ENCODE measurements at regions not wholly inside any gene's neighbourhood (a gene's known extent, or its start where the extent isn't known, plus 50 kb on each side); places are given as distances from the start of the nearest gene placed in this dataset.

DNA sequence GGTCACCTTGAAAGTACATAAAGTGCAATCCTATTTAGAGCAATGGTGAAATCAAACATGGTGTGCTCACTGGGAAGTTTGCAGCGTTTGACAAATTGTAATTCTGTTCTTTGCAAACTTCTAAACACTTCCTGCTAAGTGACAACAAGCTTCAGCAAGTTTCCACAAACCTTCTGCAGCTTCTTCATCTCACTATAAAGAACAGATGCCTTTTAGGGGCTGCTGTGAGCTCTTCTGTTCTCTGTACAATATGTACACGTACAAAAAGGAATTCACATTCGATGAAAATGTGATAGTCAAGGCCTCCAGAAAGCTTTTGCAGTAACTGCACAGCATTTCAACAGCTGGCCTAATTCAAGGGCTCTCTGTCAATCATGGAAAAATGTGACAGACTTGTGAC, 543.1 kb downstream of the CETN3 start:
- TF ChIP-seq, protein P1, sequence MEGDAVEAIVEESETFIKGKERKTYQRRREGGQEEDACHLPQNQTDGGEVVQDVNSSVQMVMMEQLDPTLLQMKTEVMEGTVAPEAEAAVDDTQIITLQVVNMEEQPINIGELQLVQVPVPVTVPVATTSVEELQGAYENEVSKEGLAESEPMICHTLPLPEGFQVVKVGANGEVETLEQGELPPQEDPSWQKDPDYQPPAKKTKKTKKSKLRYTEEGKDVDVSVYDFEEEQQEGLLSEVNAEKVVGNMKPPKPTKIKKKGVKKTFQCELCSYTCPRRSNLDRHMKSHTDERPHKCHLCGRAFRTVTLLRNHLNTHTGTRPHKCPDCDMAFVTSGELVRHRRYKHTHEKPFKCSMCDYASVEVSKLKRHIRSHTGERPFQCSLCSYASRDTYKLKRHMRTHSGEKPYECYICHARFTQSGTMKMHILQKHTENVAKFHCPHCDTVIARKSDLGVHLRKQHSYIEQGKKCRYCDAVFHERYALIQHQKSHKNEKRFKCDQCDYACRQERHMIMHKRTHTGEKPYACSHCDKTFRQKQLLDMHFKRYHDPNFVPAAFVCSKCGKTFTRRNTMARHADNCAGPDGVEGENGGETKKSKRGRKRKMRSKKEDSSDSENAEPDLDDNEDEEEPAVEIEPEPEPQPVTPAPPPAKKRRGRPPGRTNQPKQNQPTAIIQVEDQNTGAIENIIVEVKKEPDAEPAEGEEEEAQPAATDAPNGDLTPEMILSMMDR (IDR thresholded peaks at IDR 0.05): no peak
- Histone ChIP-seq H3K4me1 (no peaks in the 10 kb centered on the region), H3K9ac (no peak overlapping the region), H3K4me2 (ENCODE audit: low read length) (no peak overlapping the region), H3K27ac (no peak overlapping the region), H3K27me3 (ENCODE audit: control insufficient read depth, insufficient read depth, low read length) (no peaks in the 10 kb centered on the region), H3K9me3 (ENCODE audit: control insufficient read depth, low read length) (no peaks in the 10 kb centered on the region), H3K36me3 (ENCODE audit: control insufficient read depth, insufficient read depth, low read length) (no peaks in the 10 kb centered on the region), H3K4me3 (ENCODE audit: low read depth, low read length) (no peak overlapping the region), H3K79me2 (no peaks in the 10 kb centered on the region), H2AFZ (no peak overlapping the region)

DNA sequence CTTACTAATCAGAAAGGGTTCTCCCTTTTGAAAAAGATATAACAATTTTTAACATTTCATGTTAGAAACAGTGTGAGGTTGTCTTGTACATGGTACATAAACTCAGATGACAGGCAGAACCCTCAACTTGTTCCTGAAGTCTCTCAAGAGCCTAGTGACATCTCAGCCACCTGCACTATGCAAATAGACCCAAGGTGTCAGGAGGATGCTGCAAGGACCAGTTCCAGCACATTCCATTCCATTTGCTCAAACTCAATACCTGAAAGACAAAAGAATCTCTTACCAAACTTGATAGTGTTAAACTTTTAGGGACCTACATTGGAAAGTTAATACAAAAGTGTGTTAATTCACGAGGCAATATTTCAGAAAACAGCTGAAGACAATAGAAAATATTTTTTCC, 544.6 kb downstream of the CETN3 start:
- Histone ChIP-seq H3K4me2 (ENCODE audit: low read length) (no peak overlapping the region), H3K36me3 (ENCODE audit: control insufficient read depth, insufficient read depth, low read length) (no peaks in the 10 kb centered on the region), H3K4me1 (no peaks in the 10 kb centered on the region), H2AFZ (no peak overlapping the region), H3K27me3 (ENCODE audit: control insufficient read depth, insufficient read depth, low read length) (no peaks in the 10 kb centered on the region), H3K4me3 (ENCODE audit: low read depth, low read length) (no peak overlapping the region), H3K27ac (no peak overlapping the region), H3K79me2 (no peaks in the 10 kb centered on the region), H3K9me3 (ENCODE audit: control insufficient read depth, low read length) (no peaks in the 10 kb centered on the region), H3K9ac (no peak overlapping the region)
- TF ChIP-seq, protein P1 (IDR thresholded peaks at IDR 0.05): no peak

DNA sequence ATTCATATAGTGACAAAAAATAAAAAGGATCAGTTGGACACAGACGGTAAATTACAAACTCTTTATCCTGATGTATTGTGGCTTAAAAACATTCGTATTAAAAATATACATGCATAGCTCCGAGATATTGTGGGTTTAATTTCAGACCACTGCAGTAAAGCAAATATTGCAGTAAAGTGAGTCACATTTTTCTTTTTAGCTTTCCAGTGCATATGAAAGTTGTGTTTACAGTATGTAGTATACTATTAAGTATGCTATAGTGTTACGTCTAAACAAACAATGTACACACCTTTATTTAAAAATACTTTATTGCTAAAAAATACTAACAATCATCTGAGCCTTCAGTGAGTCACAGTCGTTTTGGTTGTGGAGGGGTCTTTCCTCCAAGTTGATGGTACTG, 551.8 kb downstream of the CETN3 start:
- no peak overlapping the region for H3K27ac ChIP-seq
- H3K4me2 ChIP-seq (ENCODE audit: low read length): no peak overlapping the region
- no peak overlapping the region for H3K9ac ChIP-seq
- H3K4me1 ChIP-seq: no peaks in the 10 kb centered on the region
- H3K9me3 ChIP-seq (ENCODE audit: control insufficient read depth, low read length): no peaks in the 10 kb centered on the region
- no peaks in the 10 kb centered on the region for H3K27me3 ChIP-seq (ENCODE audit: control insufficient read depth, insufficient read depth, low read length)
- H3K79me2 ChIP-seq: no peaks in the 10 kb centered on the region
- H3K4me3 ChIP-seq (ENCODE audit: low read depth, low read length): no peak overlapping the region
- TF ChIP-seq, protein P1 (IDR thresholded peaks at IDR 0.05): no peak
- no peak overlapping the region for H2AFZ ChIP-seq
- H3K36me3 ChIP-seq (ENCODE audit: control insufficient read depth, insufficient read depth, low read length): no peaks in the 10 kb centered on the region

DNA sequence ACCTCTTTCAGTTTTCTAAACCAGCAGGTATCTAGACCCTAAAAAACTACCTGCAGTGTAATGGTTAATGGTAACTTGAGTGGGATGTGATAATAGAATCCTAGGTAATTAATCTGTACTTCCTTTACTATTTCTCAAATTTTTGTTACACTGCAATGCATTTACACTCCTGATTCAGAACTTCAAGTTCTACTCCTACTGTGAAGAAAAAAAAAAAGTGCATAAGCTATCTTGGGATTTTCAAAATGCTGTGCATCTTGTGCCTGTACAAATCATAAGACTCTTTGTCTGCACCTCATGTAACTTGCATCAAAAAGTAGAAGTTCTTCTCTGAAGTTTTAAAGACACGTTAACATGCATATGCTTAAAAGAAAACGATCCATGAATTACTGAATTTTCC, 554.1 kb downstream of the CETN3 start:
- Histone ChIP-seq H2AFZ (no peak overlapping the region), H3K36me3 (ENCODE audit: control insufficient read depth, insufficient read depth, low read length) (no peaks in the 10 kb centered on the region), H3K9ac (no peak overlapping the region), H3K4me2 (ENCODE audit: low read length) (no peak overlapping the region), H3K4me3 (ENCODE audit: low read depth, low read length) (no peak overlapping the region), H3K9me3 (ENCODE audit: control insufficient read depth, low read length) (no peaks in the 10 kb centered on the region), H3K27ac (no peak overlapping the region), H3K4me1 (no peaks in the 10 kb centered on the region), H3K79me2 (no peaks in the 10 kb centered on the region), H3K27me3 (ENCODE audit: control insufficient read depth, insufficient read depth, low read length) (no peaks in the 10 kb centered on the region)
- TF ChIP-seq, protein P1 (IDR thresholded peaks at IDR 0.05): no peak

DNA sequence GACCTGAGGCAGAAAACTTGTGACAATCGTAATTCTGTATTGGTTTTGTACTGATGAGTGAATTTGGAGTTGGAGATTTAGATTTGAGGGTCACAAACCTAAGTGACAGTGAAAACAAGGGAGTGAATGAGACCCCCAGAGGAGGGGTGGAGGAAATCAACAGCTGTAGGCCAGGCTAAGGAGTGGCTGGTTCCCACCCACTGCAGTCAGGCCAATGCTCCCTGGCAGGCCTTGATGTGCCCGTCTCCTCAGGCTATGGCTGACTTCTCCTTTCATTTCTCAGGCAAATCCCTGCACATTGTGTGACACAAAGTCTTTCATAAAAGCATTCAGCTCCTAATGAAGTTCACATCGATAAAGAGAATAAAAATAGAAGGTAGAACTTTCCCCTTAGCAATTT, 557.6 kb downstream of the CETN3 start:
- Histone ChIP-seq H3K4me1 (no peaks in the 10 kb centered on the region), H3K9me3 (ENCODE audit: control insufficient read depth, low read length) (no peaks in the 10 kb centered on the region), H3K4me2 (ENCODE audit: low read length) (no peak overlapping the region), H3K36me3 (ENCODE audit: control insufficient read depth, insufficient read depth, low read length) (no peaks in the 10 kb centered on the region), H3K4me3 (ENCODE audit: low read depth, low read length) (no peak overlapping the region), H3K9ac (no peak overlapping the region), H3K79me2 (no peaks in the 10 kb centered on the region), H2AFZ (no peak overlapping the region), H3K27ac (no peak overlapping the region), H3K27me3 (ENCODE audit: control insufficient read depth, insufficient read depth, low read length) (no peaks in the 10 kb centered on the region)
- TF ChIP-seq, protein P1 (IDR thresholded peaks at IDR 0.05): no peak

Measured in parathyroid adenoma (tissue), 2 donors.